CD4-positive, alpha-beta T cell treated with Interleukin-1 beta for 1 hour (primary cell): ENCODE measurements at regions not wholly inside any gene's neighbourhood (a gene's known extent, or its start where the extent isn't known, plus 50 kb on each side); places are given as distances from the start of the nearest gene placed in this dataset.
"Not testable (repeated sequence)": the region's sequence is repeated elsewhere in the genome, so short reads cannot be mapped to it uniquely, and the experiment has no call there.

Experiments used
- DNase-seq, 2 donors: peaks; one replicate each; pipeline ENCODE4 v3.0.0-alpha.2; 2020 to 2022

GRCh38 chr13:60214213-60215055 is 50.7 kb upstream of the DIAPH3 start:
- no peak for DNase-seq

DNA sequence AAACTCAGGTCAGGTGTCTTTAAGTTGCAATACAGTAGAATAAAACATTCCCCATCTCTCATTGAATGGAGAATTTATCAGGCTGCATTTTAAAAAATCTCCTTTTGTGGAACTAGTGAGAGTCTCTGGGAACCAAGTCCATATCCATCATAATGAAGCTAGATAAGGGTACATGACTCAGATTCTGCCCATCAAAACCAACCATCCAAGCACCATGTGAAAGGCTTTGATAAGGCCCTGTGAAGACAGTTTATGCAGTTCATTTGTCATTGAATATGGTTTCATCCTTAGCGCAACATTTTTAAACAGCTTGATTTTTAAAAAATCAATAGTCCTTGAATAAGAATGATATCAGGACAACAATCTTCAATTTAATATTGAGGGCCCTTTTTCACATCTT is 56.3 kb upstream of the DIAPH3 start:
- DNase-seq = no peak

- DNase-seq = no peak
These were observed 57.9 kb upstream of the DIAPH3 start for GRCh38 chr13:60221581-60221980.

- DNase-seq = no peak
These were observed 62.8 kb upstream of the DIAPH3 start for GRCh38 chr13:60226507-60226906.

DNA sequence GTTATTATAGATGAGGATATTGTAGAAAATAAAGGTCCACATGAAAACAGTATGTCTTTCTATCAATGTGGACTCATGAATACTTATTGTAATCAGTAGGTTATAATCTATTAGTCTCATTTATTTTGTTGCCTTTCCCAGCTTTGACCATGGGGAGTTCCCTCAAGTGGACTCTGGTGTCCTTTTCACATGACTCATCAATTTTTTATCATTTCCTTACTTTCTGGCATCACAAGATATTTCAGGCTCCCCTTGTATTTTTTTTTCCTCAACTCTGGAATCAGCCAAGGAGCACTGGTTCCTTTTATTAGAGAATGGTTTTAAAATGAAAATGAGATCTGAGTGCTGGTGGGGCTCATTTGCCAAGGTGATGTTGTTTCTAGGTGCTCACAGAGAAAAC is 63.4 kb upstream of the DIAPH3 start:
- DNase-seq = no peak

- DNase-seq = no peak
These were observed 66.1 kb upstream of the DIAPH3 start for GRCh38 chr13:60229708-60230272.

GRCh38 chr13:60230593-60230992 is 66.9 kb upstream of the DIAPH3 start:
- no peak for DNase-seq

GRCh38 chr13:60242043-60242595 is 78.4 kb upstream of the DIAPH3 start:
- no peak for DNase-seq

- DNase-seq = no peak
These were observed 80.7 kb upstream of the DIAPH3 start for GRCh38 chr13:60244381-60244780.

DNA sequence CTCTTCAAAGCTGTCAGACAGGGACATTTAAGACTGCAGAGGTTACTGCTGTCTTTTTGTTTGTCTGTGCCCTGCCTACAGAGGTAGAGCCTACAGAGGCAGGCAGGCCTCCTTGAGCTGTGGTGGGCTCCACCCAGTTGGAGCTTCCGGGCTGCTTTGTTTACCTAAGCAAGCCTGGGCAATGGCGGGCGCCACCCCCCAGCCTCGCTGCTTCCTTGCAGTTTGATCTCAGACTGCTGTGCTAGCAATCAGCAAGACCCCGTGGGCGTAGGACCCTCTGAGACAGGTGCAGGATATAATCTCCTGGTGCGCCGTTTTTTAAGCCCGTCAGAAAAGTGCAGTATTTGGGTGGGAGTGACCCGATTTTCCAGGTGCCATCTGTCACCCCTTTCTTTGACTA is 87.7 kb upstream of the DIAPH3 start:
- not testable (repeated sequence) for DNase-seq

- DNase-seq = no peak
These were observed 94.6 kb upstream of the DIAPH3 start for GRCh38 chr13:60258349-60258748.

DNA sequence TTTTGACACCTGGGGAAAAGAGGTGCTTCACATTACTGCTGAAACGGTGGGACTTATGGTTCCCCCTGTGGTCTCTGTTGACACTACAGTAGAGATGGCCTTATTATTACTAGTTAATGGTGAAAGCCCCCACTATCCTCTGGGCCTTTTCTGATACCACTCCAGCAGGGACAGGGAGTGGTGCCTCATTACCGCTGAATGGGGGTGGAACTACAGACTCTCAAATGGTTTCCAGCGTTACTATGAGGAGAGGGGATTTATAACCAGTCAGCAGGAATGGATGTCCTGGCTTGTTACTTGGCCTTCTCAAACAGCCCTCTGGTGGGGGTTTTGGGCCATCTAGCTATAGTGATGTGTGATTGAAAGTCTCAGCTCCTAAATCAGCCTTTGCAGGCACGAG is 96.7 kb upstream of the DIAPH3 start:
- no peak for DNase-seq

- no peak for DNase-seq
These were observed 98.0 kb upstream of the DIAPH3 start for GRCh38 chr13:60261432-60262351.

DNA sequence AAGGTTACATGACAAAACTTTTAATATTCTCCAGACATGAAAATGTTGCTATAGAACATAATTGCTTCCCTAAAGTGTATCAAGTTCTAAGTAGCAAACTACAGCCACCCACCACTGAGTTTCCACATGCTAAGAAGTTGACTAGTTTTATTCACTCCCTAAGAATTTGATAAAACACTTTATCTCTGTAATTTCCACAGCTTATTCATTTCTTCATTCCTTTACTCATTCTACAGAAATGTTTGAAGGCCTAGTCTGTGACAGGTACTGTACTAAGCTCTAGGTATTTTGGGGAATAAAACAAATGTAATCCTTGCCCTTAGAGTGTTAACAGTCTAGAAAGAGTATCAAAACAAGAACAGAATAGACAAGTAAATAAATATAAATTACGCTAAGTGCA is 101.8 kb upstream of the DIAPH3 start:
- no peak for DNase-seq

GRCh38 chr13:60267498-60268202 is 103.9 kb upstream of the DIAPH3 start:
- peak; percentile 11 to 31 for DNase-seq

GRCh38 chr13:60268203-60268555 is 104.5 kb upstream of the DIAPH3 start:
- DNase-seq = no peak

DNA sequence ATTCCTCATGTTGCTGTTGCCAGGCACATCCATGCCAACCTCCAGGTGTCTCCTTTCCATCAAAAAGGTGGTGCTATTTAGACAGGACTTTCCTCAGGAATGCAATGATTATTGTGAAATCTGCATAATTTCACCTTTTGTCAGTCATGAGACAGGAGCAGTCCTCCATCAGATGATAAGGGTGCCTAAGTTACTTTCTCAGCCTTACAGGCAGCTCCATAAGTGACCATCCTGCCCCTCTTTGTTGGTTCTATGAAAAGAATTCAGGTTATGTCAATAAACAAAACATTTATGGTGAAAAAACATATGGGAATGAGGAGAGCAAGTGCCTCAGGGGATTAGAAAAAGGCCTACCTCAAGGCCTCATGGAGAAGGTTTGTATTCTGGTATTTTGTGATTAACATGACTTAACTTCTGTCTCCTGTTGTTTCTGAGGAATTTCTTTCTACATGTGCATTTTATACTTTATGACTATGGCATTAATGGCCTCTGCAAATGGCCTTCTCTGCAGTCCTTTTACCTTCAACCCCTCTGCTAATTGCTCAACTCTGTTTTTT is 110.3 kb upstream of the DIAPH3 start:
- DNase-seq = no peak

- no peak for DNase-seq
These were observed 110.9 kb upstream of the DIAPH3 start for GRCh38 chr13:60274655-60275054.

- DNase-seq = no peak
These were observed 111.5 kb upstream of the DIAPH3 start for GRCh38 chr13:60275208-60275607.

DNA sequence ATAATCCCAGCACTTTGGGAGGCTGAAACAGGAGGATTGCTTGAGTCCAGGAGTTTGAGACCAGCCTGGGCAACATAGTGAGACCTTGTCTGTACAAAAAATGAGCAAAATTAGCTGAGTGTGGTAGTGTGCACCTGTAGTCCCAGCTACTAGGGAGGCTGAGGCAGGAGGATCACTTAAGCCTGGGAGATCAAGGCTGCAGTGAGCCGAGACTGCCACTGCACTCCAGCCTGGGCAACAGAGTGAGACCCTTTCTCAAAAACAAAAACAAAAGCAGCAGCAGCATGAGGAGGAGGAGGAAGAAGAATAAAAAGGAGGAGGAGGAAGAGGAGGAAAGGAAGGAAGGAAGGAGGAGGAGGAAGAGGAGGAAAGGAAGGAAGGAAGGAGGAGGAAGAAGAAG is 116.5 kb upstream of the TDRD3 start:
- DNase-seq = not testable (repeated sequence)

DNA sequence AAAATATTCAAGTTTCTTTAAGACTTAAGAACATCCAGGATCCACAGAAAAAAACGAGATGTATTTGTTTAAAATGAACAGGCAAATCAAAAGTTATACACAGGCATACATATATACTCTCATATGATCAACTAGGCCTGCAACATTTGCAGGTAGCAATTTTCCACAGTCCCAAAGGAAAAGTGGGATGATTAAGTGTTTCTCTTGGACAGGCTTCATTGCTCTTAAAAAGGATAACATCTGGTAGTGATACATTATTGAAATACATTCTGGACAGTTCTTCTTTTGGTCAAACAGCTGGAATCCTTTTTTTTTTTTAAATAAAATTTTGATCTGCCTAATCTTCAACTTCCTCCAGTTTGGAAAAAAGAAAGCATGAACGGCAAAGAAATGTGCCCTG is 114.8 kb upstream of the TDRD3 start:
- no peak for DNase-seq

DNA sequence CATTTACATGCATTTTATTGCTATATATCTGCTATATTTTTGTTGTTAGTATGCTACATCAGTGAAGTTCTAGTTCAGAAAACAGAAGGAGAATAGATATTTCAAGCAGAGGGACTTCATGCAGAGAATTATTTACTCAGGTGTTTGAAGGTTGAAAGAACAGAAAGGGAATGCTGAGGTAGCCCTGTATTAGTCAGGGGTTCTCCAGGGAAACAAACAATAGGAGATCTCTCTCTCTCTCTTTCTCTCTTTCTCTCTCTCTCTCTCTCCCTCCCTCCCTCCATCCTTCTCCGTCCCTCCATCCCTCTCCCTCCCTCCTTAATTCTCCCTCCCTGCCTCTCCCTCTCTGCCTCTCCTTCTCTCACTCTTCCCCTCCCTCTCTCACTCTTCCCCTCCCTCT is 114.3 kb upstream of the TDRD3 start:
- no peak for DNase-seq
